ENCODE measurements at regions not wholly inside any gene's neighbourhood (a gene's known extent, or its start where the extent isn't known, plus 50 kb on each side); places are given as distances from the start of the nearest gene placed in this dataset.

GRCh38 chr2:13583609-13584008, 866.9 kb downstream of the TRIB2 start:
- Histone ChIP-seq H3K23ac (ENCODE audit: insufficient read length) (no peak overlapping the region), H3K18ac (ENCODE audit: extremely low read depth, low read length) (no peak overlapping the region), H3K23me2 (ENCODE audit: low read depth, low read length) (no peaks in the 10 kb centered on the region), H3K14ac (ENCODE audit: insufficient read length) (no peak overlapping the region), H3K4me2 (ENCODE audit: insufficient read depth in 1 of 2, low read depth in 2 of 2, low read length in 2 of 2) (no peak overlapping the region), H2AFZ (ENCODE audit: low read length) (no peak overlapping the region), H2AK5ac (ENCODE audit: low read depth, low read length) (no peak overlapping the region), H2BK120ac (replicated peaks; ENCODE audit: low read depth, low read length) (no peak overlapping the region), H3K4ac (replicated peaks; ENCODE audit: insufficient read length, low read depth, low read length) (no peak overlapping the region), H3K27ac (ENCODE audit: low read depth, low read length) (no peak overlapping the region), H4K8ac (ENCODE audit: extremely low read depth, insufficient read depth, low read length) (no peak overlapping the region), H3K36me3 (ENCODE audit: control insufficient read depth in 2 of 4, insufficient read depth in 4 of 4, low read length in 3 of 4) (no peaks in the 10 kb centered on the region), H3K79me1 (ENCODE audit: low read depth, low read length) (no peaks in the 10 kb centered on the region), H3K9ac (replicated peaks in 1 of 4; ENCODE audit: extremely low read depth in 1 of 4, low read depth in 3 of 4, low read length in 3 of 4) (no peak overlapping the region), H3K4me1 (replicated peaks in 1 of 4; ENCODE audit: control insufficient read depth in 3 of 4, insufficient read depth in 4 of 4, low read length in 3 of 4) (no peaks in the 10 kb centered on the region), H4K20me1 (replicated peaks in 1 of 2; ENCODE audit: control insufficient read depth in 1 of 2, insufficient read depth in 2 of 2, low read length in 2 of 2) (no peaks in the 10 kb centered on the region), H3K9me3 (ENCODE audit: insufficient read depth in 2 of 2, low read depth in 1 of 2, low read length in 1 of 2) (no peaks in the 10 kb centered on the region), H2BK5ac (ENCODE audit: low read depth, low read length) (no peak overlapping the region), H3K27me3 (replicated peaks in 1 of 4; ENCODE audit: control insufficient read depth in 3 of 4, extremely low read depth in 1 of 4, insufficient read depth in 3 of 4, low read length in 3 of 4) (no peaks in the 10 kb centered on the region), H2BK12ac (ENCODE audit: low read depth, low read length) (no peak overlapping the region), H3K56ac (replicated peaks; ENCODE audit: insufficient read length, low read depth, low read length) (no peak overlapping the region), H2BK15ac (ENCODE audit: low read length) (no peak overlapping the region), H4K5ac (ENCODE audit: insufficient read length, low read depth, low read length) (no peak overlapping the region), H3K79me2 (ENCODE audit: control insufficient read depth in 1 of 2, insufficient read depth in 2 of 2, low read length in 2 of 2) (no peaks in the 10 kb centered on the region), H2BK20ac (ENCODE audit: low read length) (no peak overlapping the region), H3K4me3 (ENCODE audit: extremely low read depth in 1 of 4, insufficient read depth in 2 of 4, low read depth in 3 of 4, low read length in 4 of 4) (no peak overlapping the region), H4K91ac (replicated peaks; ENCODE audit: insufficient read length, low read length) (no peak overlapping the region)
- CTCF ChIA-PET (ENCODE audit: partially characterized antibody), result interaction anchor here (0.6 kb wide), 1 partner anchor 336 kb away, joined by 3 read pairs; no protein-coding TSS in a partner anchor
- POLR2A ChIA-PET (ENCODE audit: partially characterized antibody), result no interaction called here
- TF ChIP-seq HDAC6 (IDR thresholded peaks at IDR 0.05; ENCODE audit: low read depth, low read length), result no peak
- TF ChIP-seq TCF12 (IDR thresholded peaks at IDR 0.05; ENCODE audit: low read depth, low read length), result no peak
- no peak for TF ChIP-seq CHD1 (IDR thresholded peaks at IDR 0.05; ENCODE audit: low read depth, low read length)
- TF ChIP-seq EP300 (IDR thresholded peaks at IDR 0.05; ENCODE audit: borderline replicate concordance in 1 of 2, low read depth in 2 of 2, low read length in 2 of 2), result no peak
- TF ChIP-seq RBBP5 (IDR thresholded peaks at IDR 0.05; ENCODE audit: borderline replicate concordance, low read depth, low read length), result no peak
- no peak for TF ChIP-seq RNF2 (IDR thresholded peaks at IDR 0.05; ENCODE audit: borderline replicate concordance, low read depth, low read length, missing control alignments, poor library complexity, severe bottlenecking)
- no peak for TF ChIP-seq HDAC2 (IDR thresholded peaks at IDR 0.05; ENCODE audit: borderline replicate concordance in 1 of 2, low read depth in 2 of 2, low read length in 2 of 2)
- TF ChIP-seq MAFK (IDR thresholded peaks at IDR 0.05; ENCODE audit: low read depth, low read length), result peak; percentile 79
- DNase-seq (ENCODE audit: low read depth in 1 of 2, low spot score in 2 of 2), result no peak
- FAIRE-seq, result no peak

Measured in H1 (cell line).